Activated T-cell treated with anti-CD3 and anti-CD28 coated beads, Interleukin-2, amount 50 U/mL, for 4 hours (primary cell): ENCODE measurements at regions not wholly inside any gene's neighbourhood (a gene's known extent, or its start where the extent isn't known, plus 50 kb on each side); places are given as distances from the start of the nearest gene placed in this dataset.

Experiments
- ATAC-seq, 2 donors: fragments of 200-7000 bp; cut with Tn5 transposase; one replicate each; pipeline ENCODE4 v1.10.0; 2021
- DNase-seq: peaks from one replicate; pipeline ENCODE4 v3.0.0-alpha.2; 2020
- H3K27me3 Mint-ChIP-seq: one replicate; pipeline ENCODE4 v1.8.0; 2021; ENCODE audit warnings: low read depth, mixed read lengths
- H3K36me3 Mint-ChIP-seq: one replicate; pipeline ENCODE4 v1.8.0; 2022; ENCODE audit warnings: mixed read lengths; ENCODE audit not compliant: insufficient read depth
- H3K4me1 Mint-ChIP-seq: one replicate; pipeline ENCODE4 v1.8.0; 2021; ENCODE audit warnings: low read depth, mixed read lengths
- H3K4me3 Mint-ChIP-seq: one replicate; pipeline ENCODE4 v1.8.0; 2021; ENCODE audit warnings: mild to moderate bottlenecking, moderate library complexity, mixed read lengths
- H3K9me3 Mint-ChIP-seq: one replicate; pipeline ENCODE4 v1.8.0; 2021; ENCODE audit warnings: mixed read lengths

- Mint-ChIP-seq H3K4me3 (no peak overlapping the region), H3K27me3 (peaks cover 1% of the 10 kb centered on the region), H3K9me3 (peaks cover 6% of the 10 kb centered on the region), H3K4me1 (no peaks in the 10 kb centered on the region), H3K36me3 (no peaks in the 10 kb centered on the region)
- ATAC-seq (no peak), DNase-seq (no peak)
Observed at GRCh38 chr7:156309016-156309620, 331.5 kb upstream of the RNF32 start.

GRCh38 chr7:156307193-156307592, 333.4 kb upstream of the RNF32 start:
- ATAC-seq (no peak), DNase-seq (no peak)
- H3K4me3 Mint-ChIP-seq: no peak overlapping the region
- H3K4me1 Mint-ChIP-seq: no peaks in the 10 kb centered on the region
- H3K36me3 Mint-ChIP-seq: no peaks in the 10 kb centered on the region
- H3K27me3 Mint-ChIP-seq: peaks cover 1% of the 10 kb centered on the region
- H3K9me3 Mint-ChIP-seq: peaks cover 6% of the 10 kb centered on the region

GRCh38 chr7:156305351-156305750, 335.2 kb upstream of the RNF32 start:
- DNase-seq: no peak
- Mint-ChIP-seq H3K4me1 (no peaks in the 10 kb centered on the region), H3K9me3 (peaks cover 7% of the 10 kb centered on the region), H3K4me3 (no peak overlapping the region), H3K27me3 (peaks cover 1% of the 10 kb centered on the region), H3K36me3 (no peaks in the 10 kb centered on the region)
- no peak for ATAC-seq

GRCh38 chr7:156282816-156283215, 357.8 kb upstream of the RNF32 start:
- Mint-ChIP-seq H3K27me3 (peaks cover 4% of the 10 kb centered on the region), H3K9me3 (peaks cover 20% of the 10 kb centered on the region), H3K4me3 (no peak overlapping the region), H3K4me1 (no peaks in the 10 kb centered on the region), H3K36me3 (no peaks in the 10 kb centered on the region)
- DNase-seq (no peak), ATAC-seq (no peak)

- H3K36me3 Mint-ChIP-seq: no peaks in the 10 kb centered on the region
- peaks cover 16% of the 10 kb centered on the region for H3K9me3 Mint-ChIP-seq
- no peak for ATAC-seq
- DNase-seq: no peak
- H3K4me1 Mint-ChIP-seq: no peaks in the 10 kb centered on the region
- peaks cover 6% of the 10 kb centered on the region for H3K27me3 Mint-ChIP-seq
- H3K4me3 Mint-ChIP-seq: no peak overlapping the region
Observed at GRCh38 chr7:156279635-156280034, 360.9 kb upstream of the RNF32 start.

- H3K9me3 Mint-ChIP-seq: no peaks in the 10 kb centered on the region
- no peaks in the 10 kb centered on the region for H3K4me1 Mint-ChIP-seq
- H3K4me3 Mint-ChIP-seq: no peak overlapping the region
- DNase-seq (no peak), ATAC-seq (no peak)
- no peaks in the 10 kb centered on the region for H3K36me3 Mint-ChIP-seq
- peaks cover 18% of the 10 kb centered on the region for H3K27me3 Mint-ChIP-seq
Observed at GRCh38 chr7:156275292-156275691, 365.3 kb upstream of the RNF32 start.

- ATAC-seq: no peak
- H3K4me3 Mint-ChIP-seq: no peak overlapping the region
- no peaks in the 10 kb centered on the region for H3K9me3 Mint-ChIP-seq
- H3K27me3 Mint-ChIP-seq: peaks cover 19% of the 10 kb centered on the region
- DNase-seq: no peak
- no peaks in the 10 kb centered on the region for H3K36me3 Mint-ChIP-seq
- no peaks in the 10 kb centered on the region for H3K4me1 Mint-ChIP-seq
Observed at GRCh38 chr7:156274557-156274956, 366.0 kb upstream of the RNF32 start.

- Mint-ChIP-seq H3K4me1 (no peaks in the 10 kb centered on the region), H3K4me3 (no peak overlapping the region), H3K9me3 (no peaks in the 10 kb centered on the region), H3K36me3 (no peaks in the 10 kb centered on the region), H3K27me3 (peaks cover 6% of the 10 kb centered on the region)
- no peak for ATAC-seq
- DNase-seq: no peak
Observed at GRCh38 chr7:156261581-156261980, 379.0 kb upstream of the RNF32 start.

GRCh38 chr7:156257904-156258303, 382.7 kb upstream of the RNF32 start:
- ATAC-seq (no peak), DNase-seq (no peak)
- peaks cover 12% of the 10 kb centered on the region for H3K27me3 Mint-ChIP-seq
- no peaks in the 10 kb centered on the region for H3K4me1 Mint-ChIP-seq
- H3K9me3 Mint-ChIP-seq: no peaks in the 10 kb centered on the region
- H3K4me3 Mint-ChIP-seq: no peak overlapping the region
- no peaks in the 10 kb centered on the region for H3K36me3 Mint-ChIP-seq

- no peaks in the 10 kb centered on the region for H3K36me3 Mint-ChIP-seq
- H3K4me1 Mint-ChIP-seq: no peaks in the 10 kb centered on the region
- no peak overlapping the region for H3K4me3 Mint-ChIP-seq
- ATAC-seq (no peak), DNase-seq (no peak)
- no peaks in the 10 kb centered on the region for H3K9me3 Mint-ChIP-seq
- H3K27me3 Mint-ChIP-seq: peaks cover 19% of the 10 kb centered on the region
Observed at GRCh38 chr7:156255635-156256034, 384.9 kb upstream of the RNF32 start.

GRCh38 chr7:156251861-156252260, 388.7 kb upstream of the RNF32 start:
- Mint-ChIP-seq H3K4me1 (no peaks in the 10 kb centered on the region), H3K36me3 (no peaks in the 10 kb centered on the region), H3K27me3 (peaks cover 22% of the 10 kb centered on the region), H3K9me3 (no peaks in the 10 kb centered on the region), H3K4me3 (no peak overlapping the region)
- DNase-seq (no peak), ATAC-seq (no peak)

- DNase-seq (no peak), ATAC-seq (no peak)
- Mint-ChIP-seq H3K36me3 (no peaks in the 10 kb centered on the region), H3K4me1 (no peaks in the 10 kb centered on the region), H3K4me3 (no peak overlapping the region), H3K27me3 (peaks cover 3% of the 10 kb centered on the region), H3K9me3 (peaks cover 4% of the 10 kb centered on the region)
Observed at GRCh38 chr7:156240532-156240931, 400.0 kb upstream of the RNF32 start.

GRCh38 chr7:156238366-156239133, 402.0 kb upstream of the RNF32 start:
- H3K9me3 Mint-ChIP-seq: peaks cover 4% of the 10 kb centered on the region
- H3K4me3 Mint-ChIP-seq: no peak overlapping the region
- no peak for DNase-seq
- ATAC-seq: no peak
- H3K36me3 Mint-ChIP-seq: no peaks in the 10 kb centered on the region
- no peaks in the 10 kb centered on the region for H3K4me1 Mint-ChIP-seq
- H3K27me3 Mint-ChIP-seq: no peaks in the 10 kb centered on the region

- no peak overlapping the region for H3K4me3 Mint-ChIP-seq
- H3K4me1 Mint-ChIP-seq: no peaks in the 10 kb centered on the region
- no peaks in the 10 kb centered on the region for H3K27me3 Mint-ChIP-seq
- H3K36me3 Mint-ChIP-seq: no peaks in the 10 kb centered on the region
- peaks cover under 1% of the 10 kb centered on the region for H3K9me3 Mint-ChIP-seq
- no peak for DNase-seq
- no peak for ATAC-seq
Observed at GRCh38 chr7:156237614-156238013, 403.0 kb upstream of the RNF32 start.

GRCh38 chr7:156236936-156237599, 403.5 kb upstream of the RNF32 start:
- H3K36me3 Mint-ChIP-seq: no peaks in the 10 kb centered on the region
- ATAC-seq (no peak), DNase-seq (no peak)
- no peaks in the 10 kb centered on the region for H3K4me1 Mint-ChIP-seq
- H3K4me3 Mint-ChIP-seq: no peak overlapping the region
- no peaks in the 10 kb centered on the region for H3K27me3 Mint-ChIP-seq
- H3K9me3 Mint-ChIP-seq: no peaks in the 10 kb centered on the region
